Ramos (cell line): ENCODE measurements at regions not wholly inside any gene's neighbourhood (a gene's known extent, or its start where the extent isn't known, plus 50 kb on each side); places are given as distances from the start of the nearest gene placed in this dataset.

ENCODE experiments used
- in situ Hi-C: fragments of 300-500 bp; cut with MboI; formaldehyde crosslinking; loops from one replicate; pipeline ENCODE4 v1.14.3; 2022; ENCODE audit warnings: low sequenced_read_pairs; ENCODE audit not compliant: unreplicated experiment

DNA sequence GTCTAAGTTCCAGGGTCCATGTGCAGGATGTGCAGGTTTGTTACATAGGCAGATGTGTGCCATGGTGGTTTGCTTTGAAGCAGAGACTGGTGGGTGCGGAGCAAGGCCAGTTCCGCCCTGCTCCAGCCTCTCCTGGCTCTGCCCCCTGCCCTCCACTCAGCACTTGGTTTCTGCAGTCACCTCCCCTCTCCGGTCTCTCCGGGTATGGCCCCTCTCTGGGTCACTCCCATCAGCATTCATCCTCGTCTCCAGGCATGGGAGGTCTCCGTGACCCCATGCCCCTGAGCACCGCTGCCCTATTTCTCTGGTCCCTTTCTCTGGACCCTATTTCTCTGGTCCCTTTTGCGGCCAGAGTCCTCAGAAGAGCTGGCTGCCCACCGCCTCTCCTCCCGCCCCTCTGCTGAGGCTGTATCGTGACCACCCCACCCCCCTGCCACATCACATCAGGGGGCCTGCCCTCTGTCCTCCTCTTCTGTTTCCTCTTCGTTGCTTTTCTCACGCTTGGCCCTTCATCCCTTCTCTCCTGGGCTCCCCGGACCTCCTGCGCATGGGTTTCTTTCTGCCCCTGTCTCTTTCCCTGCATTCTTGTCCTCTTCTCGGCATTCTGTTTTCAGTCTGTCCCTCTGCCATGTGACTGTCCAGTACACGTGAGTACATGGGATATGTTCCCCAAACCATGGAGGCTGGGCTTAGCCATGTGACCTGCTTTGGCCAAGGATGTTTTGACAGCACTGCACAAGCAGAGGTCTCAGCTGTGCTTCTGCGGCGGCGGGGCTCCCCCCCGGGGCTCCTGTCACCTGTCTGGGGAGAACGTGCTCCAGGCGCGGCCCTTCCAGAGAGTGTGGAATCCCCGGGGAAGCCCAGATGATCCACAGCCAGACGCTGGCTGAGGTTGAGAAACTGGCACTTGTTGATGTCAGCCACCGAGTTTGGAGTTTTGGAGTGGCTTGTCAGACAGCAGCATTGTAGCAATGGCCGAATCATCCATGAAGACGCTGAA is 54.4 kb upstream of the C1orf174 start:
- in situ Hi-C loops, result no loop called here

DNA sequence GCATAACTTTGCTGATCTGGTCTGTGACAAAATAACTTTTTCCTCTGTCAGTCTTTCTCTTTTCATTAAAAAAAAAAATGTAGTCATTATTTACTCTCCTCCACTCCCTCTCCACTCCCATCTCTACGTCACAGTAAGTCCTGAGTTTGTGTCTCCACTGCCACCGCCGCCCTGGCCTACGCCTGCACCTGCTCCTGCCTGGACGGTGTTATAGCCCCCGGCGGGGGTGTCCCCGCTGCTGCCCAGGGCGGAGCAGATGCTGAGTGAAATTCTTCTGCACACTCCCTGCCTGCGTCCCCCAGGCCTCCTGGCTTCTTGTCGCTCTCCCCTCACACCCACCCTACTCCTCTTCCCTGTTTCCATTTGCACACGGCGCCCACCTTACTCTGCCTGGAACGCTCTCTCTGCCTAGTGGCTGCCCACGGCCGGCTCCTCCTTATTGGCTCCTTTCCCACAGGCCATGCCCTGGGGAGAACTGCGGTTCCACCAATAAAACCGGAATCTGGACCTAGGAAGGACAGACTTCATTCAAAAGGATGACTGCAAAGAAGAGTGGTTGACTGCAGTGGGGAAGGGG is 55.2 kb upstream of the C1orf174 start:
- in situ Hi-C loops, result no loop called here

DNA sequence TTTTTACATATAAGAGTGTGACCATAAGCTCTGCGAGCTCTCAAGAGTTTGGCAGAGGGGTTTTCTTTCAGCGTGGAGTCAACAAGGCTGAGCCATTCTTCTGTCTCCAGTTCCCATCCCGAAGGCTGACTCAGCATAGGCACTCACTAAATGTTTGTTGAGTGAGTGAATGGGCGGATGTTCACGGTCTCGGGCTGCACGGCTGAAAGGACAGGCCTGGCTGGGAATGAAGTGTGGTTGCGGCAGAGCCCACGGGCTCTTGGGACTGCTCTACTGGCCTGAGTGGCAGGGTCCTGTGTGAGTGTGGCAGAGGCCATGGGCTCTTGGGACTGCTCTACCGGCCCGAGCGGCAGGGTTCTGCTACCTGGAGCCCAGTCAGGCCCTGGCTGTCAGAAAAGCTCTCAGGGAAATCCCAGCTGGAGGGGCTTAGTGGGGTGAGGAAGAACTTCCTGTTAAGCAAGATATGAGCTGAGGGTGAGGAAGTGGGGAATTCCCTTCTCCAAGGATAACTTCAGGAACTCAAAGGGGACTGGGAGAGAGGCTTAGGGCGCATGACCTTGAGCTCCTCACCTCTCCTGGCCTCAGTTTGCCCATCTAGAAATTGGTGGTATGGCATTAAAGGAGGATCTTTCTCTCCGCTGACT is 56.6 kb upstream of the C1orf174 start:
- in situ Hi-C loops, result no loop called here

DNA sequence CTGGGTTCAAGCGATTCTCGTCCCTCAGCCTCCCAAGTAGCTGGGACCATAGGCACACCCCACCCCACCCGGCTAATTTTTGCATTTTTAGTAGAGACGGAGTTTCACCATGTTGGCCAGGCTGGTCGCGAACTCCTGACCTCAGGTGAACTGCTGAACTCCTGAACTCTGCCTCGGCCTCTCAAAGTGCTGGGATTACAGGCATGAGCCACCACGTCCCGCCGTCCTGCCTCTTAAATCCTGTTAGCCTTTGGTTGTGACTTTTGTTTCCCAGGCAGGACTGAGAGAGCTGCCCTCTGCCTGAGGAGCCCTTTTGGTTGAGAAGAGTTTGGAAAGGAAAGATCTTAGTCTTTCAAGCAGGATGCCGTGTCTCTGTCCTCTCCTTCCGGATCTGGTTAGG is 59.3 kb upstream of the C1orf174 start:
- in situ Hi-C loops, result no loop called here

- in situ Hi-C loops, result no loop called here
Observed at GRCh38 chr1:3963554-3963953, 63.5 kb upstream of the C1orf174 start.

- in situ Hi-C loops, result no loop called here
Observed at GRCh38 chr1:3965693-3966092, 65.6 kb upstream of the C1orf174 start.

GRCh38 chr1:3968851-3969250 is 68.8 kb upstream of the C1orf174 start:
- in situ Hi-C loops, result no loop called here

DNA sequence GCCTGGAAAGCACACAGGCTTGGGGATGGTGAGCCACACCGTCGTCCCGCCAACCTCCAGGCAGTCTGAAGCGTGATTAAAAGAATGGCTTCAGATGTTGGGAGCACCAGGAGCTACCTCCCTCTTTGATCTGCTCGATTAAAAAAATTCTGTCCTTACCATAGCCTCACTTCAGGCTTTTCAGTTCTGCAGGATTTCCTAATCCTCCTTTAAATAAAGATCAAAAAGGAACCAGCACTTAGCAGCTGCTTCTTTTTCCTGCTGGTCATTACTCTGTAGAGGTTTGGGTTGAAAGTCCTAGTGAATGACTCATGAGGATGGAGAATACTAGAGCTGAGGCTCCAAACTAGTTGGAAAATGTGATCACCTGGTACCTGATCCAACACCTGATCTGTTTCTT is 71.9 kb upstream of the C1orf174 start:
- in situ Hi-C loops, result no loop called here

DNA sequence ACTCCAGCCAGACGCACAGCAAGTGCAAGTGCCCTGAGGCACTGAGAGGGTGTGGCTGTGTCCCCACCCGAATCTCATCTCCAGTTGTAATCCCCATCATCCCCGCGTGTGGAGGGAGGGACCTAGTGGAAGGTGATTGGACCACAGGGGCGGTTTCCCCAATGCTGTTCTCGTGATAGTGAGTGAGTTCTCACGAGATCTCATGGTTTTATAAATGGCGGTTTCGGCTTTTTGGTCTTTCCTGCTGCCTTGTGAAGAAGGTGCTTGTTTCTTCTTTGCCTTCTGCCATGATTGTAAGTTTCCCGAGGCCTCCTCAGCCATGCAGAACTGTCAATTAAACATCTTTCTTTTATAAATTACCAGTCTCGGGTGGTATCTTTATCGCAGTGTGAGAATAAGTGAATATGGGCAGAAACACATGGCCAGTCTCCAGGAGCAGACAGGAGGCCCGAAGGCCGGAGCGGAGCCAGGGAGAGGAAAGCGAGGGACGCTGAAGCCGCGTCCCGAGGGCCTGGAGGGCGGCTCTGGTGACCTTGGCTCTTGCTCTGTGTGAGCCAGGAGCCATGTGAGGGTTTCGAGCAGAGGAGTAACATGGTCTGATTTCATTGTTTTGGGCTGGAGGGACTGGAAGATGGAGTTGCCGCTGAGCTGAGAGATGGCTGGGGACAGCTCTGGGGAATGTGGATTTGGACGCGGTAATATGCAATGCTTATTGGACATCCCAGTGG is 76.0 kb upstream of the C1orf174 start:
- in situ Hi-C loops, result no loop called here

DNA sequence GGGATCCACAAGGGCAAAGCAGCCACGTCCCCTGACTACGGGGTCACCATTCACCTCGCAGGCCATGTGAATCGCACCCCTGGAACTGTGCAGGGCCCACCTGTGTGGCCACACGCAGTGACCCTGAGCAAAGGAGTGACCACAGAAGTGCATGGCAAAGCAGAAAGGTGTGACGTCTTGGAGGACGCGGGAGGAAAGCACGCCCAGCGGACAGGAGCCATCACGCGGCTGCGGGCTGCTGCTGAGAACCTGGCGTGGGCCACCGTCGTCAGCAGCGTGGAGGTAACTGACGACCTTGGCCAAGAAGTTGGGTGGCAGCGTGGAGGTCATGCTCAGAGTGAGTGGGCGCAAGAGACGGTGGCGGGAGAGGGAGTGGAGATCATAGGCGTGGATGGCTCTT is 76.7 kb upstream of the C1orf174 start:
- in situ Hi-C loops, result no loop called here

DNA sequence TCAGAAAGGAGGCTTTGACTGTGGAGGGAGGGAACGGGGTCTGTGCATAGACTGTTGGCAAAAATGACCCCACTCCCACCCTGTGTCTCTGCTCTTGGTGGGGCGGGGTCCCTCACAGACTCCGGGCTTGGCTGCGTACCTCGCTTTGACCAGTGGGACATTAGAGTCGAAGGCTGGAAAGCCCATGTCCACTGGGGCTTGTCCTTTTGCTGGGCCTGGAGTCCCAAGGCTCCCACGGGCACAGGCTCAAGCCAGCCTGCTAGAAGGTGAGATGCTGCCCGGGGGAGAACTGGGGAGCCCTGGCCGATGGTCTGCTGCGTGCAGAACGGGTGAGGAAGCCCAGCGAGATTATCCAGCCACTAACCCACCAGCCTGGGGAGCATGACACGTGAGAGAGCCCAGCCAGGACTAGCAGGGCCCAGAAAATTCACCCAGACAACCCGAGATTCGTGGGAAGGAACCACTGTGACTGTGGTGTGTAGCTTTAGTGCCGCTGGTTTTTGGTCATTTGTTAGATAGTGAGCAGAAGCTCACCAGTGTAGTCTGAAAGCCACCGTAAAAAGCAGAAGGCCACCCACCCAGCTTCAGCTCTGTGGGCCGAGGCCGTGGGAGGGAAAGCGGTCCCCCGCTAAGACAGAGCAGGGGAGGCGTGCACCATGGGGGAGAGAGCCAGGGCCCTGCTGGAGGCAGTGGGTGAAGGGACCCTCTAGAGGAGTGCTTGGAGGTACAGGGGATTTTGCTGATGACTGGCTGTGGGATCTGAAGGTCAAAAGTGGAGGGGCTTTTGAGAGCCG is 78.3 kb upstream of the C1orf174 start:
- in situ Hi-C loops, result no loop called here

DNA sequence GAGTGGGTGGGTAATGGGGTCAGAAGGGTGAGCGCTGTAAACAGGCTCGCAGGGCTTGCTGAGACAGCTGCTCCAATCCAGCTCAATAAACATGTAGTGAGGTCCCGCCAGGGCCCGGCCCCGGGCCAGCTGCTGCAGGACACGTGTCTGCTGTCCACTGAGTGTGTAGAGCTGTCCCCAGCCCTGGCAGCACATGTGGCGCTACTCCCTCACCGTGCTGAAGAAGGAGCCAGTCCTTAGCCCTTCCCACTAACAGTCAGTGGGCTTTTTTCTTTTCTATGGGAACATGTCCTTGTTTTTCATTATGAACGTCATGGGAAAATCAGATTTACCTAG is 78.9 kb upstream of the C1orf174 start:
- in situ Hi-C loops, result no loop called here

GRCh38 chr1:3981261-3981660 is 81.2 kb upstream of the C1orf174 start:
- in situ Hi-C loops, result no loop called here

DNA sequence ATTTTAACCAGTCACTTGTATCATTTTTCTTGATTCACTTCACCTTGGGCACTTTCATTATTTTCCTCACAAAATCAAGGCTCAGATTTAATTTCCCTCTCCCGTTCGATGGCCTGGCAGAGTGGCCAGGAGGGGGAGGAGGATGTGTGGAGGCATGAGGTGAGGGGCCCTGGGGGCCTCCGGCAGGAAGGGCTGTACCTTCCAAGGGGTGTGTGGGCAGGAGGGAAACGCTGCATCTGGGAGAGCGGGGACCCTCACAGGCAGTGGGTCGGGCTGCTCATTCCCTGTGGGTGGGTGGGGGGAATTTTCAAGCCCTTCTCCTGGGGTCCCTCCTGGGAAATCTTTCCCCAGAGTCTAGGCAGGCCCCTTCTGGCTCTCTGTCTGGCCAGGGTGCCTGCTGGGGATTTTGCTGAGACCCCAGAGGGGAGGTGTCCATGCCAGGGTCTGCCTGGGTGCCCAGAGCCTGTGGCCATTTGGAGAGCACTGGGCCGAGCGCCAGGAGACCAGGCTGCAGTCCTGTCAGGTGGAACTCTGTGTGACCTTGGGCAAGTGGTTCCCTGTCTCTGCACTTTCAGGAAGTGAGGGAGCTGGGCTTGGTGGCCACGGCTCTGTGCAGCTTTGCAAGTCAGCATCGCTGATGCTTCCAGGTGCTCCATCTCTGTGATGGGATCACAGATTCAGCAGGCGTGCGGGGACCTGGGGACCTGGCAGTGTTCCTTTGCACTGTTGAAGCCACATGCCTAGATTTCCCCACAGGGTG is 81.9 kb upstream of the C1orf174 start:
- in situ Hi-C loops, result no loop called here

- in situ Hi-C loops, result no loop called here
Observed at GRCh38 chr1:3983181-3983580, 83.1 kb upstream of the C1orf174 start.

DNA sequence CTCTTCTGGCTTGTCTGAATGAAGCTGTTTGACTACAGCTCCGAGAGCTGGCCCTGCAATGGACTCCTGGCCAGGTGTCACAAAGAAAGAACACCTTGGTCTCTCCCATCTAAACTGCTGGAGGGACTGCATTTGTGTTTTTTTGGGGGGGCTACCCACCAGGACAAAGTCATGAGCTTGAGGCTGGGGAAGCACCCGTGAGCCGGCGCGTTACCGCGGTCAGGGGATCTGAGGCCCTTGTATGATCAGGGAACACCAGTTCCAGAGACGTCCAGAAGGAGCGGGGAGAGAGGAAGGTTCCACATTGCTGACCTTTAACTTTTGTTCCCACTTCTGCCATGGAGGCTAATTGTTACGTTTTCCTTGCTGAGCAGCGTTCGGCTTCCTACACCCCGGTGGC is 84.5 kb upstream of the C1orf174 start:
- in situ Hi-C loops, result no loop called here

DNA sequence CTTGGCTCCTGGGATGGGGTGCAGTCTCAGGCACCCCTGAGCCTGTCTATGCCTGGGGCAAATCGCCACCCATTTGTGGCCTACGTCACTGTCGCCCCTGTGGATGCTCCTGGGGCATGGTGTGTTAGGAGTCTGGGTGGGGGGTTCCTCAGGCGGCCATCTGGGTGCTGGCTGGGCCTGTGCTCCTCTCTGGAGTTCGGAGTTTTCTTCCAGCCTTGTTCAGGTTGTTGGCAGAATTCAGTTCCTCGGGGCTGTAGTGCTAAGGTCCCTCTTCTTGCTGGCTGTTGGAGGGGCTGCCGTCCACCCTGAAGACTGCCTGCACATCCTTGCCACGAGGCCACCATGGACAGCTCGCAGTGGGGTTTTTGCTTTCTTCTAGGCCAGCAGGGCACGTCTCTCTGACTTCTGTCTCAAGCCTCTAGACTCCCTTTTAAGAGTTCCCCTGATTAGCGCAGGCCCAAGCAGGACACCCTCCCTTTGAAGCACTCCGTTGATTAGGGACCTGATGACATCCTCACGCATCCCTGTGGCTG is 86.7 kb upstream of the C1orf174 start:
- in situ Hi-C loops, result no loop called here

GRCh38 chr1:3987669-3988235 is 87.7 kb upstream of the C1orf174 start:
- in situ Hi-C loops, result no loop called here

DNA sequence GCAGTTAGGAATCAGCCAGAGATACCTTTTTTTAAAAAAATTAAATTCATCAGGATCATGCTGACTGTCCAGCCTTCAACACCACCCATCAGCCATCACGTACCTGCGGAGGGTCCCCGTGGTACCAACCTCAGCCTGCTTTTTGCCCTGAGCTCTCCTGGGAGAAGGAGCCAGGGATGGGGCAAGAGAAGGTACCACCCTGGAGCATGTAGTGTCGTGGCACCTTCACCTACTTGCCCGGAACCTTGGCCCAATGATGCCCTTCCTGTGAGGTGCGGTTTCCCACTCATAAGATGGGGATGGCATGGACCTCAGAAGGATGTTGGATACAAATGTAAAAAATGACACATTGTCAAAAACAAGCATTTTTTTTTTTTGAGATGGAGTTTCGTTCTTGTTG is 88.4 kb upstream of the C1orf174 start:
- in situ Hi-C loops, result no loop called here
